ENCODE measurements at regions not wholly inside any gene's neighbourhood (a gene's known extent, or its start where the extent isn't known, plus 50 kb on each side); places are given as distances from the start of the nearest gene placed in this dataset.

DNA sequence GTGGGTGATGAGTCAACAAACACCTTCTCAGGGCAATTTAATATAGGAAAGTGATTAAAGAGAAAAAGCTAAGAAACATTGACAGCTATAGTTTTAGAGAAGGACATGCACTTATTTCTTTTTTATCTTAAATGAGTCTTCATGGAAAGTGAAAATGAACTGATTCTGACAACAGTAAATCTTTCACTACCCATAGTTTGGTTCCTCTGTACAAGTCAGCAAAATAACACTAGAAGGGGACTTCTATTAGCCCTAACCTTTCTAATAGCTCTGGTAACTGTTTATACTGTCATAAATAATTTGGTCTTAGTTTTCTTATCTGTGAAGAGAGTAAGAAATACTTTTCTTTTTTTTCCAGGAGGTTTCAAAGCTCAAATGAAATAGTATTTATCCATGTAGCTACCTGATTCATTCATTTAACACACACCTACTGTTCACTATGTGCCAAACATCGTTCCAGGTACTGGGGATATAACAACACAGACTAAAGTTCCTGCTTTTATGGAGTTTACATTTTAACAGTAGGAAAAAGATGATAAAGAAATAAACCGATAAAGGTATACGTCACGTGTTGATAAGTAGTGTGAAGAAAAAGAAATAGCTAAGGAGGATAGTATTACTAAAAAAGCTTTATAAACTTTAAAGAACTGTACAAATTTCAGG lies 148.2 kb downstream of the PCSK1 start:
- Mint-ChIP-seq H3K27ac (no peak overlapping the region), H3K4me3 (no peak overlapping the region), H3K36me3 (no peaks in the 10 kb centered on the region), H3K27me3 (no peaks in the 10 kb centered on the region), H3K9me3 (no peaks in the 10 kb centered on the region), H3K4me1 (peaks cover 8% of the 10 kb centered on the region)
- no peak for DNase-seq
- CTCF ChIA-PET: no interaction called here

DNA sequence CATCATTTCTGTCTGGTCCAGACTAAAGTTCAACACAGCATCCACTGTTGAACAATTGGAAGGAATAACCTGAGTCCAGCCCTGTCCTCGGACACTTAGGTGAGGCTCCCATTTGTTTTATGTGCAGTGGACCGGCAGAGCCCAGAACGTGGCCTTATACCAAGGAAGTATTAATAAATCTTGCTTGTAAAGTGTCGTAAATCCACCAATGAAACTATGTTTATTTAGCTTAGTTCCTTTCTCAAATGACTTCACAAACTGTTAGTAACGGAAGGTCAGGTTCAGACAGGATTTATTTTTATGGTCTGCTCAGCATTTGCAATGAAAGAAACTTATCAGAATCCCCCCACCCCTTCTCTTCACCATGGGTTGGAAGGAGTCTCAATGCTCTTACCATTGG lies 149.5 kb downstream of the PCSK1 start:
- no peaks in the 10 kb centered on the region for H3K27me3 Mint-ChIP-seq
- H3K9me3 Mint-ChIP-seq: no peaks in the 10 kb centered on the region
- H3K4me1 Mint-ChIP-seq: peaks cover 8% of the 10 kb centered on the region
- CTCF ChIA-PET: no interaction called here
- no peak overlapping the region for H3K27ac Mint-ChIP-seq
- no peaks in the 10 kb centered on the region for H3K36me3 Mint-ChIP-seq
- no peak overlapping the region for H3K4me3 Mint-ChIP-seq
- DNase-seq: no peak

DNA sequence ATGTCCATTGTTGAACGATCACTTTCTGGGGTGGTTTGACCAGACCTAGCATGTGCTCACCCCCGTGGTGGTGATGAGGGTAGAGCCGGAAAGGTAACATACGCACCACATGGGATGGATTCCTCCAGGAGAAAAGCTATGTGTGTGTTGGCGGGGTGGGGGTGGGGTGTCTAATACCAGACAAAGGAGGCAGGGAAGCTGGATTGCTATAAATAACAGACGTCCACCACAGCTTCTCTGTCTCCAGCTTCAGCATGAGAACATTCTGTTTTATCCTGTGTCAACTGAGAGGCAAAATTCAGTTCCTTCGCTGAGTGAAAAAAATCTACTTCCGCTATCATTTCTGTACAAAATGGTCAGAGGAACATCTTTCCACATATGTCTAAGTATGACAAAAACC lies 151.0 kb downstream of the PCSK1 start:
- no peaks in the 10 kb centered on the region for H3K36me3 Mint-ChIP-seq
- H3K9me3 Mint-ChIP-seq: no peaks in the 10 kb centered on the region
- peaks cover 8% of the 10 kb centered on the region for H3K4me1 Mint-ChIP-seq
- CTCF ChIA-PET: interaction anchor here (0.8 to 1.9 kb wide), 2 partner anchors 8 to 423 kb away, joined by 3 read pairs; no protein-coding TSS in a partner anchor
- H3K27ac Mint-ChIP-seq: no peak overlapping the region
- DNase-seq: no peak
- H3K4me3 Mint-ChIP-seq: no peak overlapping the region
- H3K27me3 Mint-ChIP-seq: no peaks in the 10 kb centered on the region

DNA sequence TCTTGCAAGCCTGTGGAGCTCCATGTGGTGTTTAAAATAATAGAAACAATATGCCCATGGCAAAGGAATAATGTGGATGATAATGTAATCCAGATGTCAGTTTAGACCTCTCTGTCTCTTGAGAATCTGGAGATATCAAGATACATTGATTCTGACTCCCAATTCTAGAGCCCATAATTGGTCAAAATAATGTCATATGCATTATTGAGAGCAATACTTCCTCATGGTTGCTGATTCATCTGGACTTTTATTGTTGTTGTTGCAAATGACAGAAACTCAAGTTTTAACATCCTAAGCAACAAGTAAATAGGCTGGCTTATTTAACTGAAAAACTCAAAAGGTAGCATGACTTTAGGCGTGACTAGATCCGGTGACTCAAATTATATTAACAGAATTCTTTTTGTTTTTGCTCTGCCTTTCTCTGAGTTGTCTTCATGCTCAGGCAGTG lies 152.1 kb downstream of the PCSK1 start:
- H3K4me3 Mint-ChIP-seq: no peak overlapping the region
- CTCF ChIA-PET: interaction anchor here (0.8 to 1.9 kb wide), 2 partner anchors 10 to 422 kb away, joined by 3 read pairs; no protein-coding TSS in a partner anchor

DNA sequence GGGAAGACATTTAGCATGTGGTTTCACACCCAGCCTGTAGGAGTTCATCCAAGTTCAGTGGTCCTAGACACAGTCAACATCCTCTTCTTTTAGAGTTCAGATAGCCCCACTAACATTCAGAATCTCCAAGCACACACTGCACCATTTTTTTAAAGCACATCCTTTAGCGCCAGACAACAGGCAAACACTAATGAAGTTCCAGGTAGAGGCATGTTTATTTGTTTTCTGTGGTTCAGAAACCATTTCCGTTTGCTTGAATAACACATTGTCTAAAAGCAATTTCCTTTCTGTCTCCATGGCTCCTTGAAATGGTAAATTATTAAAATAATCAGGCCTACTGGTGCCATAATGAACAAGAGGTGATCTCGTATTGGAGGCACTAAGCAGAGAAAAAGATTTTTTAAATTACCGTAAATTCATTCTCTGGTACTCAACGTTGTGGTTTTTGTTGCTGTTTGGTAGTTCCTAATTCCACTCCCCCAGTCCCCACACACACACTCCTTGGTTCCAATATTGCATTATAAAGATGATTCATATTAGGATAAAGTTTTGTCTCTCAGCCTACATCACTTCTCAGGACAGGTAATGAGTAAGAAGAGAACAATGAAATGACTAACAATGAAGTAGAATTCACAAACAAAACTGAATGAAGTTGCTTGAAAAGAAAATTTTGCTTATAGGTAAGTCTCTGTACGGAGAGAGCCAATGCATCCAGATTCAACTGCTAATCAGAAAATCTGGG lies 153.1 kb downstream of the PCSK1 start:
- no peaks in the 10 kb centered on the region for H3K27me3 Mint-ChIP-seq
- H3K4me1 Mint-ChIP-seq: peaks cover 8% of the 10 kb centered on the region
- H3K4me3 Mint-ChIP-seq: no peak overlapping the region
- H3K9me3 Mint-ChIP-seq: no peaks in the 10 kb centered on the region
- CTCF ChIA-PET: no interaction called here
- H3K36me3 Mint-ChIP-seq: no peaks in the 10 kb centered on the region
- no peak for DNase-seq
- H3K27ac Mint-ChIP-seq: no peak overlapping the region

More for the DNA sequence above, 152.1 kb downstream of the PCSK1 start:
- Mint-ChIP-seq H3K36me3 (no peaks in the 10 kb centered on the region), H3K9me3 (no peaks in the 10 kb centered on the region), H3K27ac (no peak overlapping the region), H3K27me3 (no peaks in the 10 kb centered on the region), H3K4me1 (peaks cover 8% of the 10 kb centered on the region)
- DNase-seq: no peak

DNA sequence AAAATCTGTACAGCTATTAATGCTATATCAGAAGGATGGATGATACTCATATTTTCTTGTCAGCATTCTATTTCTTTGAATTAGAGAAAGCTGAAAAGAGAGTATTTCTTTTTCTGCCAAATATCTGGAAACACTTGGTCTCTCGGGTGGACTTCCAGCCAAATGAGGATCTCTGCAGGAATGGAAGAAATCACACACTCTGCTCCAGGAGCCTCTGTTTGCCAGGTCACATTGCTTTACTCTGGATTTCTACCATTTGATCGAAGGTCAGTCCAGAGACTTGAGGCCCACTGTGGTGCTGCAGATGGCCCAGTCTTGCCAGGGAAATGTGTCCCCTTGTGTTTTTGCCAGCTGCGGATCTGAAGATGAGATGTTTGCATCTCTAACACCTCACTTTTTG lies 154.1 kb downstream of the PCSK1 start:
- Mint-ChIP-seq H3K9me3 (no peaks in the 10 kb centered on the region), H3K36me3 (no peaks in the 10 kb centered on the region), H3K4me1 (peaks cover 8% of the 10 kb centered on the region), H3K27ac (no peak overlapping the region), H3K27me3 (no peaks in the 10 kb centered on the region), H3K4me3 (no peak overlapping the region)
- CTCF ChIA-PET: no interaction called here
- no peak for DNase-seq

DNA sequence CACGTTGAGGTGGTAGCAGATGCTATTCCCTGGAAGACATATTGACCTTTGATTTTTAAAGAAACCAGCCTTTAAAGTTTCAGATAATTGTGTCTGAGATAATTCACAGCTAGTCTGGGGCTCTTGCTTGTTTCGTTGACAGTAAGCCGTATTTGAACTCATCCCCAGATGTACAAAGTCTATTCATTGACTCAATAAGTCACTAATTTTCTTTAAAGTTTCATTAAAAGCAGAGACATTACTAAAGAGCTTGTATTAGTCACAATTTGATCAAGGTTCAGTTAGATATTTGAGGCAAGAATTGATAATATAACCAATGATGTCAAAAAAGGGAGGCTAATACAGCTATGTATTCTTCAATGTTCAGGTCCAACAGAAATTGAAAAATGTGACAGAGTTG lies 158.0 kb downstream of the PCSK1 start:
- no peaks in the 10 kb centered on the region for H3K36me3 Mint-ChIP-seq
- CTCF ChIA-PET: no interaction called here
- peaks cover 1% of the 10 kb centered on the region for H3K4me1 Mint-ChIP-seq
- no peaks in the 10 kb centered on the region for H3K9me3 Mint-ChIP-seq
- no peak for DNase-seq
- H3K27ac Mint-ChIP-seq: no peak overlapping the region
- no peaks in the 10 kb centered on the region for H3K27me3 Mint-ChIP-seq
- no peak overlapping the region for H3K4me3 Mint-ChIP-seq

DNA sequence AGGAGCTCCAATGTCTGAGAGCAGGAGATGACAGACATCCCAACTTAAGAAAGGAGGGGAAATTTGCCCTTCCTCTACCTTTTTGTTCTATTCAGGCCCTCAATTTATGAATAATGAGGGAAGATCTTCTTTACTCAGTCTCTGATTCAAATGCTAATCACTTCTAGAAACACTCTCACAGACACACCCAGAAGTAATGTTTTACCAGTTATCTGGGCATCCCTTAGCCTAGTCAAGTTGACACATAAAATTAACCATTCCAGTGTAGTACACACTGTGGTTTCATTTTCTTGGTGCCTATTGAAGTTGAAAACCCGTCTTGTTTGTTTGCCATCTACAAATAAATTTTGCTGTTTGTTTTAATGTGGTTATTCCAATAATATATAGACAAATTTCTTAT lies 167.6 kb downstream of the PCSK1 start:
- CTCF ChIA-PET: no interaction called here
- no peaks in the 10 kb centered on the region for H3K36me3 Mint-ChIP-seq
- no peak overlapping the region for H3K27ac Mint-ChIP-seq
- no peak for DNase-seq
- H3K27me3 Mint-ChIP-seq: peaks cover 6% of the 10 kb centered on the region
- no peaks in the 10 kb centered on the region for H3K9me3 Mint-ChIP-seq
- H3K4me1 Mint-ChIP-seq: no peaks in the 10 kb centered on the region
- H3K4me3 Mint-ChIP-seq: no peak overlapping the region

DNA sequence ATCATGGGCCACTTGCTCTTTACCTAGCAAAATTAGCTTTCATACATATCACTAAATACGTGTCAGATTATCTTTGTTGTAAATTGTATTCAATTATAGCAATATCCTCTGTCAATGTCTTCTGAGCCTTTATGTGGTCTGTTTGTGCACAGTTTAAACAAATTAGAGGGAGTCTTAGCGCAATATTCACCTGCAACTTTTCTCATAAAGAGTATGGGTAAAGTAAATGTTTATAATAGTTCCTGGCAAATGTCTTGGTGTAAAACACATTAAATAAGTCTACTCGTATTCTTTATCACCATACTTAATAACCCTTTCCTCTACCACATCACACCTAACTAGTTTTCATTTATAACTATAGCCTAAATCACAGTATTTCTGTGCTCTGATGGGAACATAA lies 169.0 kb downstream of the PCSK1 start:
- Mint-ChIP-seq H3K27me3 (peaks cover 6% of the 10 kb centered on the region), H3K4me1 (no peaks in the 10 kb centered on the region), H3K36me3 (no peaks in the 10 kb centered on the region), H3K27ac (no peak overlapping the region), H3K4me3 (no peak overlapping the region), H3K9me3 (no peaks in the 10 kb centered on the region)
- CTCF ChIA-PET: no interaction called here
- no peak for DNase-seq

DNA sequence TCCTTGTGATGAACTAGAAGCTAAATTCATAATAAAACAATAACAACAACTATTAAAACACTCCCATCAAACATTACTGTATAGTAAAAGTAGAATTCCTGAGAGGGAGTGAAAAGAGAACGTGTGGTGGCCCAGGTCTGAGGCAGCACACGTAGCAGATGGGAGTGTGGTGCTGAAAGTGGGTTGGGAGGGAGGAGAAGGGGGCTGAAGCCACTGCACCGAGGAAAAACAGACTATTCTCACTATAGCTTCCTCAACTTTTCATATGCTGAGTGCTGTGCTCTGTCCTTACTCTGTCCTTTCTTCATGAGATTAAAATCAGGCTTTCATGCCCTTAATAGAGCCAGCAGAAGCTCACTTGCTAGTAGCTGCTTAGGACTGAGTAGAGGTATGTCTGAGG lies 170.9 kb downstream of the PCSK1 start:
- CTCF ChIA-PET: no interaction called here
- Mint-ChIP-seq H3K4me1 (no peaks in the 10 kb centered on the region), H3K27me3 (peaks cover 6% of the 10 kb centered on the region), H3K27ac (no peak overlapping the region), H3K9me3 (no peaks in the 10 kb centered on the region), H3K36me3 (no peaks in the 10 kb centered on the region), H3K4me3 (no peak overlapping the region)
- no peak for DNase-seq

DNA sequence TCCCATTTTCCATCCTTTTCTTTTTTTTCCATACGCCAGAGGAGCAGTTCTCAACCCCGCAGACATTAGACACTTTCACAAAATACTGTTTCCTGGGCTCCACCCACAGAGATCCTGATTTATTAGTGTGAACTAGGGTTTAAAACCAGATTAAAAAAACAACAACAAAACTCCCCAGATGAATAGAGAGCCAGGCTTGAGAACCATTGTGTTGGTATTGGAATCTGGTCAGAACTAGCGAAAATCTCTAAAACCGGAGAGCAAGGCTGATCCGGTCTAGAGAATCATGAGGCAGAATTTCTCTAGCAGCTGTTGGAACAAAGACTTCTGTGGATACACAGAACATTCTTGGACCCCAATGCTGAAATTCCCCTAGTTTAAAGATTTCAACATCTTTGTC lies 173.0 kb downstream of the PCSK1 start:
- no peaks in the 10 kb centered on the region for H3K36me3 Mint-ChIP-seq
- H3K4me3 Mint-ChIP-seq: no peak overlapping the region
- no peak for DNase-seq
- CTCF ChIA-PET: no interaction called here
- no peaks in the 10 kb centered on the region for H3K4me1 Mint-ChIP-seq
- no peaks in the 10 kb centered on the region for H3K27me3 Mint-ChIP-seq
- no peak overlapping the region for H3K27ac Mint-ChIP-seq
- no peaks in the 10 kb centered on the region for H3K9me3 Mint-ChIP-seq

DNA sequence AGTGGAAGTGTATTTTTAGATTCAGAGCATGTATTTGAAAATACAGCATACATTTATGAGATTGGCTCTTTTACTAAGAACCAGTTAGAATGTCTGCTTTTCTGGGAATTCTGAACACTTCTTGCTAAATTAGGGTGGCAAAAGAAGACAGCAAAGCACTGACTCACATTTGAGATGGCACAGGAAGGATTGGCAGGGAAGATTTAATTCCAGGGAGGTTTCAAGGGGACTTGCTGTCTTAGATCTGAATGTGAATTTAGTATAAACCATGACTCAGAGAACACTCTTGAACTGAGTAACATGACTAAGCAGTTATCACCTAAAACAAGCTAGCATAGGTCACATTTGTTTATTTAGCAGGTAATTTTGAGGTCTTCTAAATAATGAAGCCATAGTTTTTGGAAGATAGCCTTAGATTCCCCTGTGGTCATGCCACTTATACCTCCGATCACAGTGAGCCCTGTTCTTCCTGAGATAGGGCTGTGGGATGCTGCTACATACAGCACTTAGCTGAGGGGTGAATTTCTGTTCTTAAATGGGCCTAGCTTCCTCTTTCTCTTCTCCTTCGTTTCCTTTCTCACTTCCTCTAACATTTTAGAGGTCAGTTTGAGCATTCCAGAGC lies 173.8 kb downstream of the PCSK1 start:
- Mint-ChIP-seq H3K36me3 (no peaks in the 10 kb centered on the region), H3K9me3 (no peaks in the 10 kb centered on the region), H3K27me3 (no peaks in the 10 kb centered on the region), H3K4me1 (no peaks in the 10 kb centered on the region), H3K4me3 (no peak overlapping the region), H3K27ac (no peak overlapping the region)
- no peak for DNase-seq
- CTCF ChIA-PET: interaction anchor here (0.6 kb wide), 1 partner anchor 1355 kb away, joined by 3 read pairs; no protein-coding TSS in a partner anchor

DNA sequence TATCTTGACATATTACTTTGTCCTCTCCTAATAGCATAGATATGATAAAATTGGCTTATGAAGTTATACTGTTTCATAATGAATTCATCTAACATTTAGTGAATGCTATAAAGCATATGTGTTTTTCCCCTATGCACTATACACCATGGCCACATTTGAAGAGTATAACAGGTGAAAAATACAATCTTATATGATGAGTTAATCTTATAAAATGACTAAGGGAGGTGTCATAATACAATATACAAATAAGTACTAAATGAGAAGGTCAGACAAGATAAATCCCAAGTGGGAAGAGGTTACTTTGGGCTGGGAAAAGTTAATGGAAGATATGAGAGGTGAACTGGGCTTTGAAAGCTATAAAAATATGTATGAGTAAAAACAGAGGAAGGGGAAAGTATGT lies 174.4 kb downstream of the PCSK1 start:
- H3K9me3 Mint-ChIP-seq: no peaks in the 10 kb centered on the region
- no peak overlapping the region for H3K4me3 Mint-ChIP-seq
- no peaks in the 10 kb centered on the region for H3K4me1 Mint-ChIP-seq
- H3K27me3 Mint-ChIP-seq: no peaks in the 10 kb centered on the region
- H3K36me3 Mint-ChIP-seq: no peaks in the 10 kb centered on the region
- DNase-seq: no peak
- no peak overlapping the region for H3K27ac Mint-ChIP-seq
- CTCF ChIA-PET: no interaction called here

DNA sequence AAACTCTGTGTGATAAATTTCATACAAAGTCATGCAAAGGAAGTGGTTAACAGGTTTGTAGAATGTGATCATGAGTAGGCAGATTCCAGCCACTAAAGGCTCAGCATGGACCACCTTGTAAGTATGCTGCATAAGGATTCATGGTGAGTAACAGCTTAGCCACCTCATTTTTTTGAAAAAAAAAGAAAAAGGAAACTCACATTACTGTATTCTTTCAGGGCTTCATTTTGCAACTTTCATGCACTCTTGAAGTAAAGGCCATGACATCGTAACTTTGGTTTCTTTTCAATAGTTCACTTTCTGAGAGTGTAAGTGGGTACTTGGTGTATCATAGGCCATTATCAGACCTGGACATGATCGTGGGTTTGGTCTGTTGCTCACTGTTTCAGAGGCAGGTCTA lies 175.1 kb downstream of the PCSK1 start:
- DNase-seq: no peak
- no peaks in the 10 kb centered on the region for H3K36me3 Mint-ChIP-seq
- CTCF ChIA-PET: no interaction called here
- no peak overlapping the region for H3K27ac Mint-ChIP-seq
- no peaks in the 10 kb centered on the region for H3K27me3 Mint-ChIP-seq
- H3K4me1 Mint-ChIP-seq: no peaks in the 10 kb centered on the region
- no peaks in the 10 kb centered on the region for H3K9me3 Mint-ChIP-seq
- H3K4me3 Mint-ChIP-seq: no peak overlapping the region
